IMR-90 (cell line): ENCODE measurements at regions not wholly inside any gene's neighbourhood (a gene's known extent, or its start where the extent isn't known, plus 50 kb on each side); places are given as distances from the start of the nearest gene placed in this dataset.

ENCODE experiments used
- ATAC-seq: fragments of 200-7000 bp; cut with Tn5 transposase; 2 replicates; pipeline ENCODE4 v1.9.1; 2020; ENCODE audit warnings: low read depth, mild to moderate bottlenecking, moderate library complexity
- BruUV-seq: library from RNA; stranded (reverse); fragments of 400-500 nt; replicated peaks from 2 replicates; lab custom pipeline; 2021; lab: Mats Ljungman, UMichigan
- CTCF ChIA-PET: fragments of 300-600 bp; formaldehyde crosslinking; extraction: SDS; loops from one replicate; lab custom pipeline; 2021; ENCODE audit warnings: antibody characterized with exemption; lab: Yijun Ruan, JAX
- POLR2A ChIA-PET: fragments of 300-600 bp; sonication (Branson Sonifier 250); formaldehyde crosslinking; loops from one replicate; lab custom pipeline; 2022; ENCODE audit warnings: antibody characterized with exemption; ENCODE audit not compliant: unreplicated experiment; lab: Charles Lee
- DNase-seq: peaks from one replicate; pipeline ENCODE4 v3.0.0; 2013
- H2AFZ ChIP-seq: replicated peaks from 2 replicates; pipeline ENCODE3; 2013; ENCODE audit warnings: low read length, mild to moderate bottlenecking; ENCODE audit not compliant: poor library complexity
- H2AK5ac ChIP-seq: 2 replicates; pipeline ENCODE4 v1.6.1; 2013; ENCODE audit warnings: low read depth, low read length, inconsistent platforms
- H2AK9ac ChIP-seq: replicated peaks from 2 replicates; pipeline ENCODE3; 2013; ENCODE audit warnings: mild to moderate bottlenecking, low read depth, low read length, moderate library complexity; ENCODE audit not compliant: poor library complexity
- H2BK120ac ChIP-seq: 2 replicates; pipeline ENCODE4 v1.6.1; 2013; ENCODE audit warnings: low read depth, low read length, inconsistent platforms
- H2BK15ac ChIP-seq: 3 replicates; pipeline ENCODE4 v1.6.1; 2013; ENCODE audit warnings: low read depth, low read length, inconsistent platforms
- H2BK20ac ChIP-seq: 2 replicates; pipeline ENCODE4 v1.6.1; 2013; ENCODE audit warnings: low read depth, mild to moderate bottlenecking, inconsistent platforms, low read length, moderate library complexity
- H2BK5ac ChIP-seq: 2 replicates; pipeline ENCODE4 v1.6.1; 2013; ENCODE audit warnings: mild to moderate bottlenecking, low read depth, low read length, inconsistent platforms; ENCODE audit not compliant: poor library complexity, severe bottlenecking
- H3K14ac ChIP-seq: replicated peaks from 2 replicates; pipeline ENCODE4 v1.6.1; 2013; ENCODE audit warnings: low read depth, low read length, inconsistent platforms
- H3K18ac ChIP-seq: 2 replicates; pipeline ENCODE4 v1.6.1; 2013; ENCODE audit warnings: low read depth, low read length, control low read depth
- H3K23ac ChIP-seq: 2 replicates; pipeline ENCODE4 v1.6.1; 2013; ENCODE audit warnings: low read depth, low read length, inconsistent platforms
- H3K27ac ChIP-seq: 2 replicates; pipeline ENCODE4 v1.5.1; 2013; ENCODE audit warnings: mild to moderate bottlenecking, control low read depth, low read length; ENCODE audit not compliant: insufficient read depth
- H3K27me3 ChIP-seq: 2 replicates; pipeline ENCODE4 v1.6.1; 2013; ENCODE audit warnings: low read length; ENCODE audit not compliant: control insufficient read depth, insufficient read depth
- H3K36me3 ChIP-seq: 2 replicates; pipeline ENCODE4 v1.6.1; 2013; ENCODE audit warnings: low read length, mixed read lengths; ENCODE audit not compliant: control insufficient read depth, insufficient read depth
- H3K4ac ChIP-seq: 2 replicates; pipeline ENCODE4 v1.6.1; 2013; ENCODE audit warnings: low read depth, low read length, inconsistent platforms
- H3K4me1 ChIP-seq: 2 replicates; pipeline ENCODE4 v1.6.1; 2013; ENCODE audit warnings: low read length, mixed read lengths; ENCODE audit not compliant: control insufficient read depth, insufficient read depth
- H3K4me2 ChIP-seq: 2 replicates; pipeline ENCODE4 v1.6.1; 2013; ENCODE audit warnings: low read depth, mild to moderate bottlenecking, control low read depth, low read length, moderate library complexity
- H3K4me3 ChIP-seq: 2 replicates; pipeline ENCODE4 v1.5.1; 2013; ENCODE audit warnings: low read depth, mild to moderate bottlenecking, control low read depth, low read length, moderate library complexity; ENCODE audit not compliant: insufficient read depth
- H3K56ac ChIP-seq: 2 replicates; pipeline ENCODE4 v1.6.1; 2013; ENCODE audit warnings: low read length, inconsistent platforms; ENCODE audit not compliant: insufficient read depth; ENCODE audit errors: extremely low read depth
- H3K79me1 ChIP-seq, 2 experiments: 2 replicates each; pipeline ENCODE4 v1.6.1; 2013; ENCODE audit warnings: low read length in 2 of 2, inconsistent platforms in 1 of 2, low read depth in 1 of 2
- H3K9ac ChIP-seq: 2 replicates; pipeline ENCODE4 v1.6.1; 2013; ENCODE audit warnings: low read depth, low read length, control low read depth
- H3K9me1 ChIP-seq: 2 replicates; pipeline ENCODE4 v1.6.1; 2013; ENCODE audit warnings: low read length, inconsistent platforms; ENCODE audit not compliant: insufficient read depth
- H3K9me3 ChIP-seq: 2 replicates; pipeline ENCODE4 v1.6.1; 2013; ENCODE audit warnings: low read length; ENCODE audit not compliant: control insufficient read depth, insufficient read depth
- H4K20me1 ChIP-seq: 2 replicates; pipeline ENCODE4 v1.6.1; 2013; ENCODE audit warnings: low read length, inconsistent platforms; ENCODE audit not compliant: insufficient read depth
- H4K5ac ChIP-seq: 2 replicates; pipeline ENCODE4 v1.6.1; 2013; ENCODE audit warnings: mild to moderate bottlenecking, low read depth, low read length, control low read depth
- H4K8ac ChIP-seq, 2 experiments: 2 replicates each; pipeline ENCODE4 v1.6.1; 2013; ENCODE audit warnings: low read depth in 2 of 2, low read length in 2 of 2, control low read depth in 1 of 2, inconsistent platforms in 1 of 2
- H4K91ac ChIP-seq: 2 replicates; pipeline ENCODE4 v1.6.1; 2013; ENCODE audit warnings: low read depth, low read length, inconsistent platforms; ENCODE audit not compliant: insufficient read depth
- BHLHE40 ChIP-seq: fragments of 150-350 bp; IDR thresholded peaks from 2 replicates; pipeline ENCODE4 v1.6.1; 2016; ENCODE audit warnings: mild to moderate bottlenecking, low read depth, low read length
- CEBPB ChIP-seq: IDR thresholded peaks from 2 replicates; pipeline ENCODE4 v1.6.1; 2012; ENCODE audit warnings: low read depth, low read length, improper control_type of control experiment
- CHD1 ChIP-seq: IDR thresholded peaks from 2 replicates; pipeline ENCODE4 v1.6.1; 2012; ENCODE audit warnings: low read depth, low read length, improper control_type of control experiment
- ELK1 ChIP-seq: fragments of 150-350 bp; IDR thresholded peaks from 2 replicates; pipeline ENCODE4 v1.6.1; 2016; ENCODE audit warnings: low read depth, mild to moderate bottlenecking, low read length, moderate library complexity, borderline replicate concordance
- FOS ChIP-seq: fragments of 150-350 bp; IDR thresholded peaks from 2 replicates; pipeline ENCODE4 v1.6.1; 2016; ENCODE audit warnings: low read depth, low read length
- MAFK ChIP-seq: IDR thresholded peaks from 2 replicates; pipeline ENCODE4 v1.6.1; 2012; ENCODE audit warnings: low read depth, low read length, improper control_type of control experiment
- MAZ ChIP-seq: IDR thresholded peaks from 2 replicates; pipeline ENCODE4 v1.6.1; 2012; ENCODE audit warnings: low read depth, mild to moderate bottlenecking, low read length, improper control_type of control experiment, moderate library complexity, borderline replicate concordance
- MXI1 ChIP-seq: IDR thresholded peaks from 2 replicates; pipeline ENCODE4 v1.6.1; 2012; ENCODE audit warnings: low read depth, mild to moderate bottlenecking, low read length, moderate library complexity, borderline replicate concordance
- NFE2L2 ChIP-seq: fragments of 150-350 bp; IDR thresholded peaks from 2 replicates; pipeline ENCODE4 v1.6.1; 2016; ENCODE audit warnings: low read depth, mild to moderate bottlenecking, low read length
- POLR2A ChIP-seq: IDR thresholded peaks from 2 replicates; pipeline ENCODE4 v1.6.1; 2012; ENCODE audit warnings: mild to moderate bottlenecking, low read depth, low read length
- RAD21 ChIP-seq: IDR thresholded peaks from 2 replicates; pipeline ENCODE4 v1.6.1; 2012; ENCODE audit warnings: low read length, improper control_type of control experiment
- RCOR1 ChIP-seq: IDR thresholded peaks from 2 replicates; pipeline ENCODE4 v1.6.1; 2012; ENCODE audit warnings: mild to moderate bottlenecking, low read length, improper control_type of control experiment; ENCODE audit not compliant: insufficient replicate concordance
- SMC3 ChIP-seq: fragments of 150-350 bp; IDR thresholded peaks from 2 replicates; pipeline ENCODE4 v1.6.1; 2016; ENCODE audit warnings: low read depth, mild to moderate bottlenecking, antibody characterized with exemption, low read length, moderate library complexity
- USF2 ChIP-seq: fragments of 150-350 bp; IDR thresholded peaks from 2 replicates; pipeline ENCODE4 v1.6.1; 2017; ENCODE audit warnings: mild to moderate bottlenecking, antibody characterized with exemption, low read length, low read depth
- WGBS, 2 experiments: methylation state at CpG; one replicate each; pipeline versions ENCODE4 v1.1.5 to v1.1.7; 2013; ENCODE audit warnings: missing lambda C conversion rate in 2 of 2; ENCODE audit not compliant: insufficient read length in 1 of 2; ENCODE audit errors: extremely low coverage in 2 of 2; 5-methylcytosine and 5-hydroxymethylcytosine counted together
- dilution Hi-C: fragments of 300-500 bp; cut with HindIII; formaldehyde crosslinking; loops from one replicate; pipeline ENCODE4 v1.14.3; 2018; ENCODE audit warnings: low sequenced_read_pairs; ENCODE audit not compliant: unreplicated experiment
- in situ Hi-C: fragments of 300-500 bp; cut with MboI; formaldehyde crosslinking; loops from 3 replicates; pipeline ENCODE4 v1.14.3; 2019; ENCODE audit warnings: low sequenced_read_pairs, inconsistent platforms, mixed read lengths
- intact Hi-C: fragments of 100-400 bp; cut with micrococcal nuclease; formaldehyde crosslinking; loops from 2 replicates; pipeline ENCODE4 v1.10.0; 2022

- Histone ChIP-seq H3K4ac (no peak overlapping the region), H3K4me2 (no peak overlapping the region), H3K23ac (no peak overlapping the region), H2BK20ac (no peak overlapping the region), H2BK120ac (no peak overlapping the region), H2AK9ac (no peak overlapping the region), H3K4me1 (no peaks in the 10 kb centered on the region), H3K4me3 (no peak overlapping the region), H3K79me1 (no peaks in the 10 kb centered on the region), H3K27ac (no peak overlapping the region), H4K5ac (no peak overlapping the region), H2AFZ (no peak overlapping the region), H3K56ac (no peak overlapping the region), H4K8ac (no peak overlapping the region), H2BK15ac (no peak overlapping the region), H4K20me1 (no peaks in the 10 kb centered on the region), H3K27me3 (no peaks in the 10 kb centered on the region), H4K91ac (no peak overlapping the region), H2AK5ac (no peak overlapping the region), H3K9me1 (no peaks in the 10 kb centered on the region), H3K9ac (no peak overlapping the region), H3K9me3 (no peaks in the 10 kb centered on the region), H3K14ac (no peak overlapping the region), H3K18ac (no peak overlapping the region), H3K36me3 (no peaks in the 10 kb centered on the region), H2BK5ac (no peak overlapping the region)
- in situ Hi-C loops, result no loop called here
- no peak for TF ChIP-seq FOS
- TF ChIP-seq BHLHE40, result no peak
- no peak for TF ChIP-seq RCOR1
- no peak for TF ChIP-seq MAFK
- no peak for TF ChIP-seq POLR2A
- no peak for TF ChIP-seq MXI1
- no peak for TF ChIP-seq SMC3
- TF ChIP-seq NFE2L2, result no peak
- TF ChIP-seq ELK1, result no peak
- TF ChIP-seq MAZ, result no peak
- no peak for TF ChIP-seq CEBPB
- TF ChIP-seq CHD1, result no peak
- TF ChIP-seq USF2, result no peak
- no peak for TF ChIP-seq RAD21
- intact Hi-C loops, result no loop called here
- ChIA-PET CTCF (no interaction called here), POLR2A (no interaction called here)
- WGBS, 2 experiments, result no CpG with 5 or more reads among the region's 1 CpG
- BruUV-seq, result no TSS peak
- dilution Hi-C loops, result no loop called here
- peak; percentile 55 for DNase-seq
- no peak for ATAC-seq
Observed at GRCh38 chr2:149782572-149782971, 195.0 kb upstream of the MMADHC start.
